AG04449 (cell line): ENCODE measurements at regions not wholly inside any gene's neighbourhood (a gene's known extent, or its start where the extent isn't known, plus 50 kb on each side); places are given as distances from the start of the nearest gene placed in this dataset.
"Not testable (repeated sequence)": the region's sequence is repeated elsewhere in the genome, so short reads cannot be mapped to it uniquely, and the experiment has no call there.

Experiments
- CTCF ChIA-PET: fragments of 350-600 bp; formaldehyde crosslinking; extraction: SDS; loops from one replicate; lab custom pipeline; 2021; ENCODE audit warnings: antibody characterized with exemption; lab: Yijun Ruan, JAX
- POLR2A ChIA-PET: fragments of 400-600, 350-600 bp; formaldehyde crosslinking; extraction: SDS; loops from one replicate; lab custom pipeline; 2020; ENCODE audit warnings: antibody characterized with exemption, inconsistent platforms; lab: Yijun Ruan, JAX
- DNase-seq: peaks from one replicate; pipeline ENCODE4 v3.0.0-alpha.2; 2010; ENCODE audit warnings: low read depth, low spot score
- H3K4me3 ChIP-seq: 2 replicates; pipeline ENCODE4 v1.5.1; 2011; ENCODE audit warnings: low read depth, mild to moderate bottlenecking, control low read depth, low read length
- CTCF ChIP-seq: IDR thresholded peaks from one replicate; pipeline ENCODE4 v1.5.1; 2011; ENCODE audit warnings: mild to moderate bottlenecking, moderate library complexity, low read length, control low read depth, inconsistent platforms; ENCODE audit not compliant: insufficient read depth; ENCODE audit errors: missing control alignments

GRCh38 chr10:78462176-78462575 lies 428.5 kb downstream of the RPS24 start:
- ChIA-PET POLR2A (no interaction called here), CTCF (interaction anchor here (1.1 kb wide), 1 partner anchor 21 kb away, joined by 3 read pairs; no protein-coding TSS in a partner anchor)
- H3K4me3 ChIP-seq, result no peak overlapping the region
- TF ChIP-seq CTCF, result no peak
- no peak for DNase-seq

DNA sequence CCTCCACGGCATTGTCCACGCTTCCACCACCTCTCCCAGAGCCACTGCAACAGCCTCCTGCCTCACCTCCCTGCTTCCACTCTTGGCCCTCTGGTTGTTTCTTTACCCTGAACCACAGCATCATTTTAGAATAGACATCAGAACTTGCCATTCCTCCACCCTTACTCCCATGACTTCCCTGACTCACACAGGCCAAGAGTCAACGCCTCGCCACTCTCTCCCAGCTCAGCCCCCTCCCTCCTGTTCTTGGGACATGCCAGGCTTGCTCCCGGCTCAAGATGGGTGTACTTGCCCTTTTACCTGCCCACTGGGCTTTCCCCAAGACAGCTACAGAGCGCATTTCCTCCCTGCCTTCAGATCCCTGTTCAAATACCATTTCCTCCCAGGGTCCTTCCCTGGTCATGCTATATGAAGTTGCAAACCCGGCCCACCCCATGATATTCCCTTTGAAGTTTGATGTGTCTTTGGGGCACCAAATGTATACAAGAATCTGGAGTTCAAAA lies 429.1 kb downstream of the RPS24 start:
- no peak for TF ChIP-seq CTCF
- CTCF ChIA-PET, result interaction anchor here (1.1 kb wide), 1 partner anchor 21 kb away, joined by 3 read pairs; no protein-coding TSS in a partner anchor
- POLR2A ChIA-PET, result no interaction called here
- no peak overlapping the region for H3K4me3 ChIP-seq
- no peak for DNase-seq

DNA sequence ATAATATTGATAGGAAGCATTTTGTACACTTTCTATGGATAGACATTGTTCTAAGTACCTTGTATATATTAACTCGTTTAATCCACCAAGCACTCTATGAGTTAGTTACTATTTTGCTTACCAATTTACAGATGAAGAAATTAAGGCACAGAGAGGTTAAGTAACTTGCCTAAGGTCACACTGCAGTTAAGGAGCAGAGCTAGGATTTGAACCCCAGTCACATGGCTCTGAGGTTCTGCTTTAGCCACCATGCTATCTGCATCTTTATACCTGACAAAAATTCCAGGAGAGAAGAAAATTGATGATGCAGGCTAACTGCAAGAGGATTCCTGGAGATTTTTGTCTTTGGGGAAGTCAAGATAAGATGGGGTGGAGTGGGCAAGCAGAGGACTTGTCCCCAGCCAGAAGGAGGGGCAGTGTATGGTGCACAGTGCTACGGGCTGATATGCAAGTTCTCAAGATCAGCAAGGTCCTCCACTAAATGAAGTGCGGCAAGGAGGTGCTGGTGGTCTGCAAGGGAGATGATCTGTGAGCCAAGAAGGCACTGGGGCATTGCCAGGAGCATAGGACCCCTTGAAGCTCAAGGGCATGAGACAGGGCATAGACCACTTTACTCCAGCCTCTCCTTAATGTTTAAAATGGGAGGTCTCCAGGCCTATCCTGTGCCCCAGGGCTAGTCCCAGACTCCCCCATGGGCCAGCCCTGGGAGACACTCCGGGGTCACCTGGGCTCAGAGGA lies 430.6 kb downstream of the RPS24 start:
- CTCF ChIA-PET, result no interaction called here
- POLR2A ChIA-PET, result no interaction called here
- no peak overlapping the region for H3K4me3 ChIP-seq

DNA sequence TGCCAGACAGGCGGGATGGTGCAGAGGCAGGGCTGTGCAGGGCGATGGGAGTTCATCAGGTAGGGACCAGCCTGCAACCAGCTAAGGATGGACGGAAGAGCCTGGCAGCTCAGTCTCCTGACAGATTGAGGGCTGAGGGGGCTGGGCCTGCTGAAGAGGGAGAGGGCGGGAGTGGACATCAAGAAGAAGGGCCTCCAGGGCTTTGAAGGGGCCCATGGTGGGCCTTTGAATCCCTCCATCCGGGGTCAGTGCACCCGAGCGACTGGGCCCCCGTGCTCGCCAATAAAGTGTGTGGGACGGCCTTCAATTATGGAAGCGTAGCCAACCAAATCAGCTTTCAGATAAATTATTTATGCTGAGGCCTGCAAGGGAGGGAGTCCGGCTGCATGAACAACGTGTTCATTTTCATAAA lies 431.2 kb downstream of the RPS24 start:
- H3K4me3 ChIP-seq, result no peak overlapping the region
- TF ChIP-seq CTCF, result no peak
- POLR2A ChIA-PET, result no interaction called here
- DNase-seq, result no peak
- CTCF ChIA-PET, result no interaction called here

More for the DNA sequence above, 430.6 kb downstream of the RPS24 start:
- TF ChIP-seq CTCF, result no peak
- no peak for DNase-seq

- POLR2A ChIA-PET, result no interaction called here
- DNase-seq, result no peak
- TF ChIP-seq CTCF, result no peak
- no peak overlapping the region for H3K4me3 ChIP-seq
- CTCF ChIA-PET, result no interaction called here
Measured at GRCh38 chr10:78465431-78465830, 431.8 kb downstream of the RPS24 start.

GRCh38 chr10:78467496-78468106 lies 433.9 kb downstream of the RPS24 start:
- no peak for TF ChIP-seq CTCF
- ChIA-PET CTCF (no interaction called here), POLR2A (no interaction called here)
- H3K4me3 ChIP-seq, result no peak overlapping the region
- DNase-seq, result no peak

- H3K4me3 ChIP-seq, POLR2A ChIA-PET, CTCF ChIA-PET, DNase-seq: not testable (repeated sequence)
Measured at GRCh38 chr10:78468731-78469130, 435.1 kb downstream of the RPS24 start.
